Stimulated activated CD4-positive, alpha-beta T cell treated with anti-CD3 and anti-CD28 coated beads, Interleukin-4, amount 100 ng/mL, for 1 hour (primary cell): ENCODE measurements at regions not wholly inside any gene's neighbourhood (a gene's known extent, or its start where the extent isn't known, plus 50 kb on each side); places are given as distances from the start of the nearest gene placed in this dataset.

Experiments used
- DNase-seq: peaks from one replicate; pipeline ENCODE4 v3.0.0-alpha.2; 2020

DNA sequence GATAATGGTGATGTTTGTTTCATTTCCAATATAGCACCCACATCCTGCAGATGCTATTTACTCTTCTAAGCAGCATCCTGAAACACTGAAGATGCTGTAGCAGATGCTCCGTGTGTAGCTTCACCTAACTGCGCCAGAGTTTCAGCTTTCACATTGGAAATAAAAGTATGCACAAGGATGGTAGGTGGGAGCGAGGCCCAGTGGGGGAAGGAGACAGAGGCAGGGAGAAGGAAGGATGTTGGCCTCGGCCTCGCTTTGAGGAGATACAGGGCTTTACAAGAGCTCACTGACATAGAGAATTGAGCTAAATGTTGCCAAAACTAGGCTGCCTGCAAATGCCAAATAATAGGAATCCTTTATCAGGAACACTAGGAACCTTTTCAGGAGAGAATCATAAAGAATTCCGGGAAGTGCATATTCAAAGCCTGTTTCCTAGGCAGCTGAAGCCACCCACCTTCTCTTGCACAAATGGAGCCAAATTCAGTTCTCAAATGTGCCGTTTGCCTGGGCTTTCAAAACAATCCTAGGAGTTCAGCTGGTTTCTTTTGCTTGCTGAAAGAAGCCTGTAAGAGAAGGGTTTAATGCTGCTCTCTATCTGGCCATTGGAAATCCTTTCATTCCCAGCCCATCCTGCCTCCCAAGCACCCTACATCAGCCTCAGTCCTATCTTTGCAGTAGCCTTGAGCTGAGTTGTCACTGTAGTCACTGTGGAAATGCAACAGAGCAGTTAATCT, 135.4 kb upstream of the ATP1B1 start:
- DNase-seq = no peak

DNA sequence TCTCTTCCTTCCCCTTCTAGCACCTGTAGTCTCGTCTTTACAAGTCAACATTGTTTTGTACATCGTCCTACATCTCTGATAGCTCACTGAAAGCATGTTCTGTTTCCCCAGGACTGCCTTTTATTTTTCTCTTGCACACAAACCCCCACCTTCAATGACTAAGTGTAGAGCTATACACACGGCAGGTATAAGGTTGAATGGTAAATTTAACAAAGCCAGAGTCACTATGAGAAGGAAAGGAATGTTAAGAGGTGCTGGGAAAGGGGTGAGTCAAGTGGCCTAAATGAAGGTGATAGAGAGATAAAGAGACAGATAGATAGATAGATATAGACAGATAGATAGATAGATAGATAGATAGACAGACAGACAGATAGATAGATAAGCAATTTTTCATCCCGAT, 134.3 kb upstream of the ATP1B1 start:
- no peak for DNase-seq

DNA sequence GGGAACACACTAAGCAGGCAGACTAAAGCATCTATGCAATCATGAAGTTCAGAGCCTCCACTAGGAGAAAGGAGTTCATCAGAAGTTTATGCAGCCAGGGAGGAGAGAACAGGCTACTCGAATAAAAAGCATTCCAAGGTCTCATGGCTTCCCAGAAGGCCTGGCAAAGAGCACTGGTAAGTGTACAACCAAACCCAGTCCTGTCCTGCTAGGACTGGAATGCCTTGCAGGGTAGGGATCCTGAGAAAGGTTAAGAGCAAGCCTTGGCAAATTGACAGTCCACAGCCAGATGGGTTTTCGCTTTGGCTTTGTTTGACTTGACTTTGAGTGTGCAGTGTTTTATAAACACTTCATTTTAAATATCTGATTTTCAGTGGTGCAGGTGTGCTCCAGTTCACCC, 133.6 kb upstream of the ATP1B1 start:
- no peak for DNase-seq

DNA sequence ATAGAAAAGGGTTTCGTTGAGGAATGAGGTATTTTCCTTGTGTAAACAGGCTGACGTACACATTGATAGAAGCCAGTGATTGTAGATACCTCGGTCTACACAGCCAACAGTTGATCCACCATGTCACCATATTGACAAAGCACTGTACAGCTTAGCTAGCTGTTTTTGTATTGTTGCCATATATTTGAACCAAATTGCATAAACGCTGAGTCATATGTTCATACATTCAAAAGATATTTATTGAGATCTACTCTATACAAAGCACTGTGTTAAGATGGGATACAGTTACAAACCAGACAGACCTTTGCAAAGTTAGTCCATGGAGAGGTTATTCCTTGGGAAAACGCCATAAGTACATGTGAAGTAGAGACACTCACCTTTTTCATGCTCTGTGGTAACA, 132.4 kb upstream of the ATP1B1 start:
- DNase-seq = no peak

DNA sequence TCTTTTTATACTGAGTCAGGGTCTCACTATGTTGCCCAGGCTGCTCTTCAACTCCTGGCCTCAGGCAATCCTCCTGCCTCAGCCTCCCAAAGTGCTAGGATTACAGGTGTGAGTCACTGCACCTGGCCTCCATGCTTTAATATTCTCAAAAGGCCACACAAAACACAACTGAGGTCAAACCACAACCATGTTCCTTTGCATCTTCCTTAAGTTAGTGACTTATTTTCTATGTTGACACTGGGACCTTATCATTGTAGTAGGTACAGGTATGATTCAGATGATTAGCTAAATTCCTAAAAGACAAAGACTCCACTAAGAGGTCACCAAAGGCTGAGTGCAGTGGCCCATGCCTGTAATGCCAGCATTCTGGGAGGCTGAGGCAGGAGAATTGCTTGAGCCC, 131.9 kb upstream of the ATP1B1 start:
- no peak for DNase-seq

DNA sequence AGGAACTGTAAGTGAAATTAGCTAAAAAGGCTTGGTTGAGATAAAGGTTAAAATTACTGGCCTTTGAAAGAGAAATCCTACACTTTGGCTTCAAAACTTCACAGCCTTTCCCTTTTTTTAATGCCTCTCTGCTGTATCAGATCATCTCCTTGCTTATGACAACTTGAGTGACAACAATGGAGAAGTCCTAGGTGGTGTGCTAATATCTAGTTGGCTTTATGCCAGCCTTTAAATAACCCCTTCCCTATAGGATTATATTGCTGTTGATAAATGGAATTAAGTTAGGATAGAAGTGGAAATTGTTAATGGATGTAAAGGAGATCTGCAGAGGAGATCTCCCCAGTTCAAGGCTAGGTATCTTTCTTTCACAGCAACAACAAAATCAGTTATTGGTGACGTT, 130.2 kb upstream of the ATP1B1 start:
- no peak for DNase-seq

DNA sequence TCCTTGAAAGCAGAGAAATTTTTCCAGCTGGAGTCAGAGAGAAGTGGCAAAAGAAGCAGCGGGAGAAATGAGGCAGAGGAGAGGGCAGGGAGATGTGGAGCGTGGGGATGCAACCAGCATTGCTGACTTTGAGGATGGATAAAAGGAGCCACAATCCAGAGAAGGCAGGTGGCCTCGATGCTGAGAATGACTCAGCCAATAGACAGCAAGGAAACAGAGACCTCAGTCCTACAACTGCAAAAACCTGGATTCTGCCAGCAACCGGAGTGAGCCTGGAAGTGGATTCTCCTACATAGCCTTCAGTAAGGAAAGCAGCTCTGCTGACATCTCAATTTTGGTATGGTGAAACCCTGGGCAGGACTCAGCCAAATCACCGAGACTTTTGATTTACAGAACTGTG, 128.9 kb upstream of the ATP1B1 start:
- no peak for DNase-seq

DNA sequence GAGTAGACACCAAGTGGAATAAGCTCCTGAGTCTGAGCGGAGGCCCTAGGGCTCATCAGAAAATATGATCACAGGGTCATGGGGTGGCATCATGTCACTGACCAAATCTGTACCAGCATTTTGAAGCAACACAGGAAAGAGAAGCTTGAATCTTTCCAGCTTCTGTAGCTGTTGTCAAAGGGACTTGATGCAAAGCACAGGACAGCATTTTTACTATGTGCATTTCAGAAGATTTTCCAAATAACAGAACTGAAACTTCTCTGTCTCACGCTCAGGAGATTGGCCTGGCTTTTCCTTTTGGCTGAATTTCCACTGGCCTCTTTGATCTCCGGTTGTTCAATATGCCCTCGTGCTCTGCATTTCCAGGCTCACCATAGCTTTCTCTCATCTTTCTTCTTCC, 127.2 kb upstream of the ATP1B1 start:
- DNase-seq = no peak

DNA sequence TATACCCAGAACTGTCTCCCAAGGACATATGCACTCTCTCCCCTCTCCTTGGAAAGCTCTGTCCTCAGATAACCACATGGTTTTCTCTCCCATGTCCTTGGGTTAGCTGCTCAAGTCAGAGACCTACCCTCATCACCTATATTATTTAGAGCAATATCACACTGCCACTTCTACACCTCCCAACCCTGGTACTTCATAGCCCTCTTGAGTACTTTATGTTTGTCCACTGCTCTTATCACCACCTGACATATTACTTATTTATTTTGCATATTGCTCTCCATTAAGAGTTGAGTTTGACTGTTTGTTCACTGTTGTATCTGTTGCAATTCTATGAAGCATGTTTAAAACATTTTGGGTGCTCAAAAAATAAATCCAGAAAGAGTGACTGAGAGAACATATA, 126.3 kb upstream of the ATP1B1 start:
- no peak for DNase-seq

DNA sequence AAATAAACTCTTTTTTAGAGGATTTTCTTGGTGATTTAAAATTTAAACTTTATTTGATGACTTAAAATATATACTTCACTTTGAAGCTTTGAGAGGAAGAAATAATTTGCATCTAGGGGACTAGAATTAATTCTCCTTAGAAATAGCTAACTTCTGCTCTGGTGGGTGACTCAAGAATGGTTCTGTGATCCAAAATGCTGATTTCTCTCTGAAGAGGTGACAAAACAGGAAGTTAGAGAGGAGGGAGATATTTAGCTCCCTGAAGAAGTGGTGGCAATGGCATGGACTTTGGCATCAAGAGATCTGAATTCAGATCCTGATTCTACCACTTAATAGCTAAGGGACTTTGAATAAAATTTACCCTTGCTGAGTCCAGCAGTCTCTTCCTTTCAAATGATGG, 125.8 kb upstream of the ATP1B1 start:
- no peak for DNase-seq

DNA sequence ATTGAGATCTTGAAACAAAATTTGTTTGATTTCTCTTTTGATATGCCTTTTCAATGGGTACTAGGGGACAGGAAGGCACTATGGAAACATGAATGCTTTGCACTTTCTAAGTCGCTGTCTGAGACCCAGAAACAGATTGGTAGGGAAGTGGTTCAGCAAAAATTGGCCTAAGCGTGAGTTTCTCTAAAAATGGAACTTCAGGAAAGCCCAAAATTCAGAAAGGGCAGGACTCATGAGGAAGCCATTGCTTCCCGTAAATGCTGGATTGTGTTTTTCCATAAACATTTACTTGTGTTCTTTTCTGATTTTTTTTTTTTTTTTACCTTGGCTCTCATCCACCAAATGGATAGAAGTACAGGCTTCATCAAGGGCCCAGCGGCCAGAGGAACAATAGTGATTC, 123.7 kb upstream of the ATP1B1 start:
- no peak for DNase-seq

DNA sequence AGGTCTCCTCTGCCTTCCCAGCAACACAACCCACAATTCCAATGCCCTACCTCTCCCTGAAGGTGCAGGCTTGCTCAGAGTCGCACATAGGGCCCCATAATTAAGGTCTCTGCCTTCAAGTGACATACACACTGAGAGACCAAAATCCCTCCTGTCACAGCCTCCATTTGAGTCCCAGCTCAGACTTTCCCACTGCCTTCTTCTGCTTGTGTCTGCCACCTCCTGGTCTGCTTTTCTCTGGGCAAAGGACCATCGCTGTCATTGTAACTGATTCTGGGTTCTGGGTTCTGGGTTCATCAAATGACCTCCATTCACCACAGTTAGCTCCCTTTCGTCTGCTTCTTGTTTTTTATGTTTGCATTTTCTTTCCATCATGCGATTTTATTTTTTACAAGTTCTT, 119.2 kb upstream of the ATP1B1 start:
- DNase-seq = no peak

DNA sequence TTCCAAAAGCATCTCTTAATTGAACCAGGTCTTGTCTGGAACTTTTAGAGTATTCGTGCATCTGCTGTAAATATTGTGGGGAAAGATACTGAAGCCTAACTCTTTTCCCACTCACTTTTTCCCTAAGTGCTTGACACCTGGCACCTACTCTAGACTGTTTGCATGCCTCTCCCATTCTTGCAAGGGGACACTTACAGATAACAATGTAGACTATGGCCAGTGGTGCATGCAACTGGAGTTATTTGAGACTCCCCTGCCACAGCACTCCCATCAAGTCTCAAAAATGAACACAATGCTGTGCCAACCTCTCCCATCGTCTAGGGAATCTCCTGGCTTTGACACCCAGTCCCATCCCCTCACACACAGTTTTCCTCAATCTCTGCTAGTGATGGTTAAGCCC, 118.6 kb upstream of the ATP1B1 start:
- DNase-seq = no peak

DNA sequence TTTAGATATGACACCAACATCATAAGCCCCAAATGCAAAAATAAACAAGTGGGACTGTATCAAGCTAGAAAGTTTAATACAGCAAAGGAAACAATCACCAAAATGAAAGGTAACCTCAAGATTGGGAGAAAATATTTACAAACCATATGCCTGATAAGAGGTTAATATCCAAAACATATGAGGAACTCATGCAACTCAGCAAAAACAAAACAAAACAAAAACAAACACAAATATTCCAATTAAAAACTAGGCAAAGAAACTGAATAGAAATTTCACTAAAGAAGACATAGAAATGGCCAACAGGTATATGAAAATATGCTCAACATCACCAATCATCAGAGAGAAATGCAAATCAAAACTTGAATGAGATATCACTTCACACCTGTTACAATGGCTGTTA, 116.5 kb upstream of the ATP1B1 start:
- DNase-seq = no peak

DNA sequence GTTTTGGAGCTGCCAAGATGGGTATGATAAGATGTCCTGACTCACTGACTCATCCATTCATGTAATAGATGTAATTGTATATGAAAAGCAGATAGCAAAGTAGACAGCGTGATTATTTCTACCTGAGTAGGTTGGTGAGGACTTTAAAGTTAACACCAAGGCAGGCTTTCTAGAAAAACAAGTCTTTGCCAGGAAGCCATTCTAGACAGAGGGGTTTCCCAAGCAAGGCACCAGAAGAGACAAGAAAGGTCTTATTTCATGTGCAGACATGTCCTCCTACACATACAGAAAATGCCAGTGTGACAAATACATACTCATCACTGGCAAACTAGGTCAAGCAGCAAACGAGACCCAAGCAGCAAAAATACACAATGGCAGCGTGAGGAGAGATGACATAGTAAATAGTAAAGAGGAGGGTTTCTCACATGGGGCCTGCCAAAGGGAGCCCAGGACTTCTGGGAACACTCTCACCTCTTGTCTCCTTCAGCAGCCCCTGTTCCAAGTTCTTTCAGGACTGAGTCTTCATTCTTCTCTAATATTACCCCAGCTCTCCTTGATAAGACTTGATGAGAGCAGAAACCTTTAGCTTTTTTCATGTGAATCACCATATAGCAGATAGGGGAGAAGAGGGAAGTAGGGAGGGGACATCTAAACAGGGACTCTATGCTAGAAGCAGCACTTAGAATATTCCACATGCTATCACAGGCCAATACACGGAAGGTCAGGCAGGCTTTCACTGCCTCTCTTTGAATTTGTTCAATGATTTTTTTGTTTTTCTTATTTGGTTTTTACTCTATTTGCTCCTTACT, 114.6 kb upstream of the ATP1B1 start:
- peak; percentile 15 for DNase-seq

DNA sequence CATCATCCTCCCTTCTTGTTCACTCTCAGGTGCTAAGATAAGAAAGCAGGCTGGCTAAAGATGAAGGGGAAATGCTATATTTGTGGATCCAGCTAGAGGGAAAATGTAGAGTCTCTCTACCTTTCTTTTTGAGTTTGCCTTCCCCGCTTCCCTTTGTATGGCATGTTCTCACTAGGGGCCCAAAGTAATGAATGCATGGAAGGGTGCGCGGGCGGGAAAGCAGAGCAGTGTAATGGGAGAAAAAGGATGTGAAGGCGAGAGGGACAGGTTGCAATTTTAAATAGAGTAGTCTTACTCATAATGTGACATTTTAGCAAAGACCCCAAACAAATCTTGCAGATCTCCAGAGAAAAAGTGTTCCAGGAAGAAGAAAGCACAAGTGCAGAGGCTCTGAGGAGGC, 105.1 kb upstream of the ATP1B1 start:
- DNase-seq = no peak

DNA sequence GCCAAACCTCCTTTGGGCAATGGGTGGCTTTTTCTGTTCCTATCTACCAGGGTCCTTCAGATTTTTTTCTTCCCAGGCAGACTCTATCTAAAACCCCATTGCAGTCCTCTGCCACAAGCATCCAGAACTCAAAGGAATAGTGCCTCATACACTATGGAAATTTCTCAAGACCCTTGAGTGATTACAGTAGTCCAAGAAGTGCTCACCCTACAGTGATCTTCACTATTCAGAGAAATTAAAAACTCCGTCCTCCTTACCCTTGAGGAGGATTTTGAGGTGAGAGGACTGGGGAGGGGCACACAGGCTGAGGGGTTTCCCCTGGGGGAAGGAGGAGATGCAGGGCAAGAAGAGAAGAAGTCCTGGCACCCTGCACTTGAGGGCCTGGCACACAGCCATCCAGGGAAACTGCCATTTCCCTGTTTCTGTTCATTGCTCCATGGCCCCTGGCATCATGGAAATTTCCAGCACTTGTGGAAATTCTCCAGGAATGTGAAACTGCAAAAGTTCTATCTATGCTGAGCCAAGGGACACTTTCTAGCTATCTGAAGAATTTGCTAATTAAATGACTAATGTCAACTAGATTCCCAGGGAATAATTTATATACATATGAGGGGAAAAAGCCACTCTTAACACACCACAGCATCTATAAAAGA, 102.5 kb upstream of the ATP1B1 start:
- DNase-seq = no peak

DNA sequence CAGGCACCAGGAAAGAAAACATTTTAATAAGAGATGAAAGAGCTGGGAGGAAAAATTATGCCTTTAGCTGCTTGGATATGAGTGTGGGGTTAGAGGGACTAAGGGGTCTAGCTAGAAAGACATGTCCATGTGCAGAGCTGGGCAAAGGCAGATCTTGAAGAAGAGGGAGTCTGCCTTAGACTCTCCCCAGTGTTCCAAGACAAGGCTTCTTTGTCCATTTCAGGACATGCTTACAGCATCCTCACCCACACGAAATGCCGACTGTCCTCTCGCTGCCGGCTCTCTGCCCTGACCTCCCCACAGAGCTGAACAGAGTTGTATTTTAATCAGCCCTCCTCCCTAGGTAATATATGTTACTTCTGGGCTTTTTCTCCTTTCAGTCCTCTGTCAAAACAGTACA, 100.7 kb upstream of the ATP1B1 start:
- no peak for DNase-seq

DNA sequence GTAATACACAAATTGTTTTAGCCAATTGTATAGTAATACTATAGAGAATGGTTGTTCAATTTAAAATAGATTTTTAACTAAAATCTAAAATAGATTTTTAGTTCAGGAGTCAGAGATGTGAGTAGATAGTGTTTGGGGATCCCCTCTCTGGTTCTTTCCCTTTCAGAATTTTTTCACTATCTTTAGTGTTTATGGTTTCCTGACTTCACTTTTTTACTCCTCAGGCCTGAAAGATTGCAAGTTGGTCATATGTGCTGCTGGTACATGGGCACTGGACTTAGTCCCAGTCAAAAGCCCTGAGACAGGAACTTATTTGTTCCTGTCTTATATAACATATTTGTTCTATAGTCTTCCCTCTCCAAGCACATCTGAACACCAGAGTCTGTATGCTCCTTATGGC, 96.8 kb upstream of the ATP1B1 start:
- DNase-seq = no peak

DNA sequence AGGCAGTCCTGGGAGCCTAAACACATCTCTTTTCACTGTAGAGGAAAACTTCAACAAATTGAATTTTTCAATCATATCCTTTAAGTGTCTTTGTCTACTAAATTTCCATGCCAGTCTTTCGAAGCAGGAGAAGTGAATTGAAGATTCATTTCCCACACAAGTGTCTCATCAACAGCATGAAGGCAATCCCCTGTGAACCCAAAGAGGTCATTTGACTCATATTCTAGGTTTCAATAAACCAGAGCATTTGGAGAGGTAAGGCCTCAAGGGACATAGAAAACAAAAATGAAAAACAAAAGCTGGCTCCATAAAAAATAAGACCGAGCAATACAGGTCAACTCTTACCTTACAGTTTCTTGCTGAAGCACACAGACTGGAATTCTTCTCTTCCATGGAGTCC, 94.1 kb upstream of the ATP1B1 start:
- DNase-seq = no peak

DNA sequence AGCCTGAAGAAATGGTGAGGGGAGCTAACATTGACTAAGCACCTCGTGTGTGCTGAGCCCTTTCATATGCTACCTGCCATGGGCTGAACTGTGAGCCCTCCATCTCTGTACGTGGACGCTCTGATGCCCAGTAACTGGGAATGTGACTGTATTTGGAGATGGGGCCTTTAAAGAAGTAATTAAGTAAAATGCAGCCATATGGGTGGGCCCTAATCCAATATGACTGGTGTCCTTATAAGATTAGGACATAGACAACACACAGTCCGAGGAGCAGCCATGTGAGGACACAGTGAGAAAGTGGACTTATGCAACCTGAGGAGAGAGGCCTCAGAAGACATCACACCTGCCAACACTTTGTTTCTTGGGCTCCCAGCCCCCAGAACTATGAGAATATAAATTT, 92.7 kb upstream of the ATP1B1 start:
- DNase-seq = no peak

DNA sequence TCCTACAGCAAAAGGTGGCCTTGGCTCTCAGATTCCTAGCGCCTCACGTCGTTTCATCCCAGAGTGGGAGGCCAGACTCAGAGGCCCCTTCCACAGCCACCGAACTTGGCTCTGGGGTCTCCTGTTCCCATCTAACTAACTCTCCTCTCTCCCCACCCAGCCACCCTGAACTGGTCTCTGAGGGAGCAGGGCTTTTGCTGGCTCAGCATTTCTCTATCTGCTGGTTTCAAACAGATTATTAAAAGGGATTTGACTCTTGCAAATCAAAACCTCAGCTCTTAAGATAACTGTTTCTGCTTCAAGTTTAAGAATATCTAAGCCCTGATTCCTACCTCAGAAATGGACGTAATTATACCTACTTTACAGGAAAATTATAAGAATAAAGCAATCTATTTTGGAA, 91.0 kb upstream of the ATP1B1 start:
- no peak for DNase-seq

DNA sequence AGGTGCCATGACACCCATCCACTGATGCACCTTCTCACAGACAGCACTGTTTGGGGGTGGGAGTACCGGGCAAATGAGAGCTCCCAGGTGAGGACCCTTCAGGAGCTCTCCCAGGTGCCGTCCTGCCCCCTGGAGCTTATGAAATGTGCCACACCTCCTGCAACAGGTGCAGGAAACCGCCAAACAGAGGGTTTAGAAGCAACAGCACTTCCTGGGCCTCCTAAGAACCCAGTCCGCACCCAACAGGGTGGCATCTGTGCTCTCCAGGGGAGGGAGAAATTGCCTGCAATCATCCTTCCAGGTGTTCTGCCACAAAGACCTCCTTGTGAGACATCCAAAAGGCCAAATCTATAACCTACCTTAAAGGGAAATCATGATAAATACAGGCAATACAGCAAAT, 87.7 kb upstream of the ATP1B1 start:
- DNase-seq = no peak

DNA sequence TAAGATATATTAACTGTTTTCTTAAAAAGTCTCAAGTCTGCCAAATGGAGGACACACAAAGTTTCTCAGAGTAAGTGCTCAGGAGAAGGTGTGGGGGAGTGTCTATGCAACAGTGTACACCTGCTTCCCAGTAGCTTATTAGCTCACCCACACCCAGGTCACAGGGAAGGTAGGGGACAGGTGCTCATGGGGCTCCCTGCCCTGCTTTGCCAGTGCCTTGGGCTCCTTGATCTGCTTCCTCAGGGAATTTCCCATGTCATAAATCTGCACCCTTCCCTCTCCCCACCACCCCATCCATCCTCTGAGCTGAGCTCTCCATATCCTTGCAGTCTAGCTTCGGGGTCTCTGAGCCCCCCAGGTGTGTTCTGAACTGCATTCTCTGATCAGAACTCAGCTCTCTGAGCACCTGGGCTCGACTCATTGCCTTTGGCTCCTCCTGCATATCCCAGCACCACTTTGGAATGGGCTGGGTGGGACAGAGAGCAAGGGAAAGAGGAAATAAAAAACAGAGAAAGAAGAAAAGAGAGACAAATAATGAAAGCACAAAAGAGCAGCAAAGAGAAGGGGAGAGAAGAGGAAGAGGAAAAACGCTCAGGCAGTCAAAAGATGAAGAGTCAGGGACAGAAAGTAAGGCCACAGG, 87.0 kb upstream of the ATP1B1 start:
- no peak for DNase-seq
